ENCODE measurements at regions not wholly inside any gene's neighbourhood (a gene's known extent, or its start where the extent isn't known, plus 50 kb on each side); places are given as distances from the start of the nearest gene placed in this dataset.

- H3K36me3 Mint-ChIP-seq (ENCODE audit: low read depth) = no peaks in the 10 kb centered on the region
- ATAC-seq (ENCODE audit: poor library complexity) = no peak
- POLR2A ChIA-PET = no interaction called here
- H3K9me3 Mint-ChIP-seq = no peaks in the 10 kb centered on the region
- CTCF ChIA-PET = no interaction called here
- H3K36me3 ChIP-seq (ENCODE audit: insufficient read depth, low read length) = no peaks in the 10 kb centered on the region
- no peaks in the 10 kb centered on the region for H3K4me1 Mint-ChIP-seq (ENCODE audit: low read depth)
- H3K4me1 ChIP-seq (ENCODE audit: insufficient read depth, low read length) = no peaks in the 10 kb centered on the region
- intact Hi-C loops (cut with DNase I, micrococcal nuclease) = loop anchor here (5.0 to 10.0 kb wide), 2 partner anchors 1500 to 1503 kb away; no protein-coding TSS in a partner anchor
- no peak overlapping the region for H3K27ac Mint-ChIP-seq
- DNase-seq = no peak
- H3K9me3 ChIP-seq (ENCODE audit: control insufficient read depth in 1 of 2, insufficient read depth in 1 of 2, low read length in 2 of 2) = no peaks in the 10 kb centered on the region
- no peak overlapping the region for H3K4me3 Mint-ChIP-seq
- H3K27me3 Mint-ChIP-seq = no peaks in the 10 kb centered on the region
- H3K4me3 ChIP-seq (ENCODE audit: low read length) = no peak overlapping the region
- no peak overlapping the region for H3K27ac ChIP-seq (ENCODE audit: low read depth in 1 of 2, low read length in 2 of 2)
- TF ChIP-seq, protein P1, sequence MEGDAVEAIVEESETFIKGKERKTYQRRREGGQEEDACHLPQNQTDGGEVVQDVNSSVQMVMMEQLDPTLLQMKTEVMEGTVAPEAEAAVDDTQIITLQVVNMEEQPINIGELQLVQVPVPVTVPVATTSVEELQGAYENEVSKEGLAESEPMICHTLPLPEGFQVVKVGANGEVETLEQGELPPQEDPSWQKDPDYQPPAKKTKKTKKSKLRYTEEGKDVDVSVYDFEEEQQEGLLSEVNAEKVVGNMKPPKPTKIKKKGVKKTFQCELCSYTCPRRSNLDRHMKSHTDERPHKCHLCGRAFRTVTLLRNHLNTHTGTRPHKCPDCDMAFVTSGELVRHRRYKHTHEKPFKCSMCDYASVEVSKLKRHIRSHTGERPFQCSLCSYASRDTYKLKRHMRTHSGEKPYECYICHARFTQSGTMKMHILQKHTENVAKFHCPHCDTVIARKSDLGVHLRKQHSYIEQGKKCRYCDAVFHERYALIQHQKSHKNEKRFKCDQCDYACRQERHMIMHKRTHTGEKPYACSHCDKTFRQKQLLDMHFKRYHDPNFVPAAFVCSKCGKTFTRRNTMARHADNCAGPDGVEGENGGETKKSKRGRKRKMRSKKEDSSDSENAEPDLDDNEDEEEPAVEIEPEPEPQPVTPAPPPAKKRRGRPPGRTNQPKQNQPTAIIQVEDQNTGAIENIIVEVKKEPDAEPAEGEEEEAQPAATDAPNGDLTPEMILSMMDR (IDR thresholded peaks at IDR 0.05) = no peak
- H3K27me3 ChIP-seq (ENCODE audit: control insufficient read depth in 1 of 2, insufficient read depth in 2 of 2, low read length in 2 of 2) = no peaks in the 10 kb centered on the region
Measured at GRCh38 chr1:98467586-98467985, 193.9 kb upstream of the SNX7 start.

DNA sequence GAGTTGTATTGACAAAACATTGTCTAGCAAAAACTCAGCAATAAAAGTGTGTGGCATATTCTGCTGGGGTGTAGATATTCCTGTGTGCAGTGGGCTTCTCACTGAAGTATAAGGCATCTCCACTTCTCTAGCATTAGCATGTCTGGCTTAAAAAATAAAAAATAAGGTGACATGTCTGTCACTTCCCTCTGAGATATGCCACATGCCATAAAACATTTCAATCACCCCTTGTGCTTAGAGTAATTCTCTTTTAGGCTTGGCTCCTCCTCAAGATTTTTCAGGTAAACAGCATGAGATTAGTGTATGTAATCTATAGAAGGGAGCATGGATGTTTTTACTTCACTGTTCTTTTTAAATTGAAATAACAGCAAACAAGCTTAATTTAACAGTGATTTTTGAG is 194.4 kb upstream of the SNX7 start:
- no peaks in the 10 kb centered on the region for H3K4me1 ChIP-seq (ENCODE audit: insufficient read depth, low read length)
- intact Hi-C loops (cut with DNase I, micrococcal nuclease) = loop anchor here (5.0 to 10.0 kb wide), 2 partner anchors 1500 to 1502 kb away; no protein-coding TSS in a partner anchor
- ATAC-seq (ENCODE audit: poor library complexity) (no peak), DNase-seq (no peak)
- Mint-ChIP-seq H3K27me3 (no peaks in the 10 kb centered on the region), H3K36me3 (ENCODE audit: low read depth) (no peaks in the 10 kb centered on the region), H3K9me3 (no peaks in the 10 kb centered on the region), H3K4me3 (no peak overlapping the region), H3K27ac (no peak overlapping the region), H3K4me1 (ENCODE audit: low read depth) (no peaks in the 10 kb centered on the region)
- TF ChIP-seq, protein P1 (IDR thresholded peaks at IDR 0.05) = no peak
- no peak overlapping the region for H3K4me3 ChIP-seq (ENCODE audit: low read length)
- H3K9me3 ChIP-seq (ENCODE audit: control insufficient read depth in 1 of 2, insufficient read depth in 1 of 2, low read length in 2 of 2) = no peaks in the 10 kb centered on the region
- CTCF ChIA-PET = no interaction called here
- H3K27me3 ChIP-seq (ENCODE audit: control insufficient read depth in 1 of 2, insufficient read depth in 2 of 2, low read length in 2 of 2) = no peaks in the 10 kb centered on the region
- H3K27ac ChIP-seq (ENCODE audit: low read depth in 1 of 2, low read length in 2 of 2) = no peak overlapping the region
- H3K36me3 ChIP-seq (ENCODE audit: insufficient read depth, low read length) = no peaks in the 10 kb centered on the region
- POLR2A ChIA-PET = no interaction called here

GRCh38 chr1:98461873-98462385 is 199.6 kb upstream of the SNX7 start:
- H3K36me3 Mint-ChIP-seq (ENCODE audit: low read depth) = no peaks in the 10 kb centered on the region
- POLR2A ChIA-PET = no interaction called here
- ATAC-seq (ENCODE audit: poor library complexity) = no peak
- H3K4me3 ChIP-seq (ENCODE audit: low read length) = no peak overlapping the region
- no peaks in the 10 kb centered on the region for H3K4me1 Mint-ChIP-seq (ENCODE audit: low read depth)
- no peaks in the 10 kb centered on the region for H3K9me3 Mint-ChIP-seq
- H3K4me3 Mint-ChIP-seq = no peak overlapping the region
- CTCF ChIA-PET = no interaction called here
- intact Hi-C loops (cut with DNase I, micrococcal nuclease) = loop anchor here in 1 of 2 experiments (10.0 kb wide), 1 partner anchor 1497 kb away; no protein-coding TSS in a partner anchor
- no peak overlapping the region for H3K27ac Mint-ChIP-seq
- H3K27me3 ChIP-seq (ENCODE audit: control insufficient read depth in 1 of 2, insufficient read depth in 2 of 2, low read length in 2 of 2) = no peaks in the 10 kb centered on the region
- H3K4me1 ChIP-seq (ENCODE audit: insufficient read depth, low read length) = no peaks in the 10 kb centered on the region
- H3K9me3 ChIP-seq (ENCODE audit: control insufficient read depth in 1 of 2, insufficient read depth in 1 of 2, low read length in 2 of 2) = no peaks in the 10 kb centered on the region
- no peaks in the 10 kb centered on the region for H3K36me3 ChIP-seq (ENCODE audit: insufficient read depth, low read length)
- TF ChIP-seq, protein P1 (IDR thresholded peaks at IDR 0.05) = no peak
- no peak overlapping the region for H3K27ac ChIP-seq (ENCODE audit: low read depth in 1 of 2, low read length in 2 of 2)
- H3K27me3 Mint-ChIP-seq = no peaks in the 10 kb centered on the region
- no peak for DNase-seq

Measured in CD4-positive, alpha-beta T cell (primary cell).